Heart left ventricle (tissue), 16 donors: ENCODE measurements at regions not wholly inside any gene's neighbourhood (a gene's known extent, or its start where the extent isn't known, plus 50 kb on each side); places are given as distances from the start of the nearest gene placed in this dataset.

Experiments
- ATAC-seq, 4 donors: fragments of 200-7000 bp; cut with Tn5 transposase; one replicate each; pipeline ENCODE4 v1.9.1; 2020 to 2022; ENCODE audit warnings: moderate library complexity in 4 of 4, mild to moderate bottlenecking in 3 of 4, moderate number of reproducible peaks in 1 of 4
- DNase-seq, 5 donors: peaks; one replicate each; pipeline ENCODE4 v3.0.0-alpha.2; 2020
- H3K27ac ChIP-seq, 12 donors: fragments of 200-600 bp; sonication (generic) in 4 of 12; one replicate each; pipeline versions ENCODE4 v1.5.0 to v1.8.0; 2016 to 2022; ENCODE audit warnings: mild to moderate bottlenecking in 2 of 12
- H3K27me3 ChIP-seq, 9 donors: fragments of 200-600 bp; sonication (generic) in 2 of 9; one replicate each; pipeline versions ENCODE4 v1.5.1 to v1.8.0; 2016 to 2022; ENCODE audit warnings: mild to moderate bottlenecking in 3 of 9
- H3K36me3 ChIP-seq, 9 donors: fragments of 200-600 bp; sonication (generic) in 2 of 9; one replicate each; pipeline versions ENCODE4 v1.5.0 to v1.8.0; 2018 to 2022; ENCODE audit warnings: mild to moderate bottlenecking in 2 of 9
- H3K4me1 ChIP-seq, 12 donors: fragments of 200-600 bp; sonication (generic) in 4 of 12; one replicate each; pipeline versions ENCODE4 v1.5.0 to v1.8.0; 2016 to 2022; ENCODE audit warnings: mild to moderate bottlenecking in 3 of 12
- H3K4me3 ChIP-seq, 12 donors: fragments of 200-600 bp; sonication (generic) in 4 of 12; one replicate each; pipeline versions ENCODE4 v1.5.0 to v1.8.0; 2017 to 2022; ENCODE audit warnings: mild to moderate bottlenecking in 9 of 12, moderate library complexity in 4 of 12
- H3K9me3 ChIP-seq, 12 donors: fragments of 200-600 bp; sonication (generic) in 4 of 12; one replicate each; pipeline versions ENCODE4 v1.5.0 to v1.8.0; 2016 to 2022; ENCODE audit warnings: mild to moderate bottlenecking in 1 of 12
- CTCF ChIP-seq, 12 donors: fragments of 200-600 bp; sonication (generic) in 4 of 12; IDR thresholded peaks; one replicate each; pipeline versions ENCODE4 v1.5.0 to v1.8.0; 2018 to 2022; ENCODE audit warnings: antibody characterized with exemption in 12 of 12, mild to moderate bottlenecking in 5 of 12
- POLR2A ChIP-seq, 2 donors: fragments of 450-650 bp; IDR thresholded peaks; one replicate each; pipeline ENCODE4 v1.6.1; 2017; ENCODE audit warnings: antibody characterized with exemption in 2 of 2, mild to moderate bottlenecking in 2 of 2, moderate library complexity in 2 of 2
- WGBS, 4 donors: extraction: QIAGEN DNeasy Blood & Tissue Kit in 2 of 4; methylation state at CpG; one replicate each; pipeline versions ENCODE4 v1.1.5 to v1.1.7; 2013 to 2018; 5-methylcytosine and 5-hydroxymethylcytosine counted together
- intact Hi-C, 10 donors: fragments of 100-400 bp; cut with DNase I; formaldehyde crosslinking; loops; one replicate each; pipeline versions ENCODE4 v1.11.1 to v1.14.2; 2022
- donor health status: ischemic (EF 13 %, LVEDD 7.1; RV severe dilation, severe dysfunction).
- donor health status: healthy with polysubstance abuse.
- donor health status: DM: no; HTN: yes; CAD: no.
- donor health status: DM: no; HTN: no; CAD: no.
- donor health status: ischemic (EF 25% LVEDD 6.9; RV normal size, moderate dysfunction).
- donor health status: ischemic (EF 25% LVEDD 5.7; RV mildly dilated, moderate dysfunction).
- donor health status: healthy.
- donor health status: DM: yes; HTN: yes; CAD: no.
- donor health status: ischemic (EF 35%, LVEDD 5.7; RV mildly dilated, moderate dysfunction).
- donor health status: nonischemic (EF 11% LVEDD 7.7; RV severe dilation, severe dysfunction).
- donor health status: DM: yes; HTN: yes; CAD: no.
- donor health status: PGD.
- donor health status: ischemic (EF 29% LVEDD 5.4; RV normal size, mild dysfunction).
- donor health status: nonischemic (EF 23%, LVEDD 6.1; RV moderate dilation, normal function).

GRCh38 chr2:122132147-122132691 lies 376.8 kb downstream of the TSN start:
- no peak overlapping the region for H3K4me3 ChIP-seq
- no peaks in the 10 kb centered on the region for H3K4me1 ChIP-seq
- peaks cover 0 to 41% (median 21%) of the 10 kb centered on the region in 12 donors for H3K9me3 ChIP-seq
- WGBS, 4 donors = 38 to 88% (median 63%) methylated on average over 2 of the region's 2 CpGs
- H3K27ac ChIP-seq = no peak overlapping the region
- peak in 1 of 4 donors; percentile 47 for ATAC-seq
- TF ChIP-seq CTCF (IDR thresholded peaks at IDR 0.05) = no peak
- no peak for TF ChIP-seq POLR2A (IDR thresholded peaks at IDR 0.05)
- no peaks in the 10 kb centered on the region for H3K27me3 ChIP-seq
- H3K36me3 ChIP-seq = no peaks in the 10 kb centered on the region
- intact Hi-C loops = no loop called here
- DNase-seq = no peak

- no peak for DNase-seq
- Histone ChIP-seq H3K27me3 (no peaks in the 10 kb centered on the region), H3K4me1 (no peaks in the 10 kb centered on the region), H3K9me3 (peaks cover 0 to 10% (median 5%) of the 10 kb centered on the region in 12 donors), H3K27ac (no peak overlapping the region), H3K36me3 (no peaks in the 10 kb centered on the region), H3K4me3 (no peak overlapping the region)
- 51 to 58% (median 54%) methylated on average over 10 of the region's 10 CpGs for WGBS, 4 donors
- intact Hi-C loops = no loop called here
- TF ChIP-seq POLR2A (IDR thresholded peaks at IDR 0.05) = no peak
- TF ChIP-seq CTCF (IDR thresholded peaks at IDR 0.05) = no peak
- ATAC-seq = no peak
Measured at GRCh38 chr2:122135021-122135937, 379.8 kb downstream of the TSN start.

GRCh38 chr2:122136056-122136455 lies 380.6 kb downstream of the TSN start:
- no peaks in the 10 kb centered on the region for H3K27me3 ChIP-seq
- ATAC-seq = peak in 1 of 4 donors; percentile 39

More at GRCh38 chr2:122136056-122136455, 380.6 kb downstream of the TSN start:
- intact Hi-C loops = loop anchor here in 1 of 10 donors (2.0 kb wide), 1 partner anchor 323 kb away; no protein-coding TSS in a partner anchor
- TF ChIP-seq POLR2A (IDR thresholded peaks at IDR 0.05) (no peak), CTCF (IDR thresholded peaks at IDR 0.05) (peak in 5 of 12 donors; percentile 14 to 63 (median 40))
- Histone ChIP-seq H3K4me1 (no peaks in the 10 kb centered on the region), H3K27ac (no peak overlapping the region), H3K9me3 (peaks cover 0 to 4% (median 0%) of the 10 kb centered on the region in 12 donors), H3K4me3 (no peak overlapping the region), H3K36me3 (no peaks in the 10 kb centered on the region)
- WGBS, 4 donors = 18 to 65% (median 51%) methylated on average over 2 of the region's 2 CpGs
- no peak for DNase-seq
